Fibroblast of skin of left biceps (primary cell): ENCODE measurements at regions not wholly inside any gene's neighbourhood (a gene's known extent, or its start where the extent isn't known, plus 50 kb on each side); places are given as distances from the start of the nearest gene placed in this dataset.
A peak's percentile ranks its signal among the peaks of the same experiment; 100 is the strongest.

Experiments used
- DNase-seq, 2 experiments: peaks; one replicate each; pipeline ENCODE4 v3.0.0-alpha.2; 2013; ENCODE audit warnings: low read depth in 2 of 2

DNA sequence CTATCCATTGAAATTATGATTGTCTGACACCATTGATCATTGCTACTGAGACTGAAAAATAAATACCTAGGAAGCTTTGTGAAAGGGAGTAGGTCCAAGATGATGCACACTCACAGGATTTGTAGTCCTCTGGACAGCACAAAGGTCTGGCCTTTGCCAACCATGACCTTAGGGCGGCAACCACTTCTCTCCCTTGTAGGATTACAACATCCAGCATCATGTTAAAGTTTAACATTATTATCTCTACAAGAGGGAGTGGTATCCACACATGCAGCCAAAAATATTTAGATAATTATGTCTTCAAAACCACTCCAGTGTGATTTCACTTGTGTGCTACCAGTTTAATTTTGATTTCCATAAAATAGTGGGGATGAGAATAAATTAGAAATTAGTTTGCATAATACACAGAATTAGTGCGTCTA is 51.1 kb upstream of the NHSL1 start:
- no peak for DNase-seq

GRCh38 chr6:138554146-138554545 is 54.9 kb upstream of the NHSL1 start:
- DNase-seq, result no peak

GRCh38 chr6:138555421-138555988 is 56.2 kb upstream of the NHSL1 start:
- no peak for DNase-seq

DNA sequence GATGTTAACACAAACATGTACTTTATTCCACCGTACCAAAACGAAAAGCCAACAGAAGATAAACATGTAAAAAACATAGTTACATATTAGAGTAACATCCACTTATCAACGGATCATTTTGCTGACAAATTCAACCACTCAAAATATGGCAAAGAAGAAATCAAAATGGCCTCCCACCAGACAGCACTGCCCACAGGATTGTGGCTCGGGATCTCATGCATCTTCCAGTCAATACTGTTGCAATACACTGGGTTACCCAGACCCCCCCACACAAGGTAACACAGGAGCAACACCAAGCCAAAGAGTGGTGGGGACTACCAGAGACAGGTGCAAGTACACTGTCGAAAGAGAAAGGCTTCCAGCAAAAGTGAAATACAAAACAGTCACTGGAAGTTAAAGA is 57.9 kb upstream of the NHSL1 start:
- DNase-seq, result no peak

GRCh38 chr6:138559143-138559542 is 59.8 kb upstream of the NHSL1 start:
- DNase-seq, result no peak

DNA sequence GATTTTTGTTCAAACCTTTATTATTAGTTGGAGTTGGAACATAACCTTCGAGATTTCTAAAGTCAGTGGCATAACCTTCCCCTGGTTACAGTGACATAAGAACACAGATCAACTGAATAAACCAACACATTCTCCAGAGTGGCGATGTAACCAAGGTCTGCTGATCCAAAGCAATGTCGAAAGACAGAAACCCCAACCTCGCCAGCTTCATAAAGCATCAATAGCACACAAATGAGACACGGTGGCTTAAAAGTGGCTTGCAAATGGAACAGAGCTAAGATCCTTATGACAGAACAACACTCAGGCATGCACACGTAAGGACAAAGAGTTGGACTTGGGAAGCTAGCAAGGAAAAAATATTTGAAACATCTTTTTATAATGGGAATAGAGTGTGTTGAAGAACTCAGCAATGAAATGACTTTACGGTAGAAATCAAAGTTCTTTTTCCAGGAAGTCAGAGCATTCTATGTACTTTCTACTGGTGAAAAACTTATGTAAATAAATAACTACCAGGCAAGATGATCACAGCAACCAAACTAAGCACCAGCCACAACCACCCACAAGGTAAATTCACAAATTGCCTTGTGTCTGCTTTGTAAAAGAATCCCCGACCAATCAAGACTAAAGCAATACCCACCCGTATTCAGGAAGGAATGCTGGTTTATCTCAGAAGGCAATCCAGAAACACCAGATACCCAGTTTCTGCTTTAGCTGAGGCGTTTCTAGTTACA is 61.0 kb upstream of the NHSL1 start:
- DNase-seq, result no peak

- DNase-seq, result no peak
Measured at GRCh38 chr6:138562691-138563090, 63.4 kb upstream of the NHSL1 start.

DNA sequence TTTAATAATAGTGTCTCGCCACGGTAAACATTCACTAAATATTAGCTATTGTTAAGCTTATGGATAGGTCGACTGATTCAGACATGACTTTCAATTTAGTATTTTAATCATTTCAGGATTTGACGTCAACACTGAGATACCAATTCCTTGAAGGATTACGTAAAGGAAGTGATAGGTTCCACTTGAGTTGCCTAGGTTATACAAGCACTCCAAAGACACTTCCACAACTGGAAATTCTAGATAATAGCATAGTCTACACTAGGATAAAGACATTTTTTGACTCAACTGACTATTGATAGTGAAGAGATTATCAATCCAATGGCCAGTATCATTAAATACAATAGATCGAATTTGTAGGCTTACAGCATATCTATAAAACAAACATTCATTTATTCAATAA is 63.9 kb upstream of the NHSL1 start:
- no peak for DNase-seq

GRCh38 chr6:138563650-138564049 is 64.4 kb upstream of the NHSL1 start:
- no peak for DNase-seq

DNA sequence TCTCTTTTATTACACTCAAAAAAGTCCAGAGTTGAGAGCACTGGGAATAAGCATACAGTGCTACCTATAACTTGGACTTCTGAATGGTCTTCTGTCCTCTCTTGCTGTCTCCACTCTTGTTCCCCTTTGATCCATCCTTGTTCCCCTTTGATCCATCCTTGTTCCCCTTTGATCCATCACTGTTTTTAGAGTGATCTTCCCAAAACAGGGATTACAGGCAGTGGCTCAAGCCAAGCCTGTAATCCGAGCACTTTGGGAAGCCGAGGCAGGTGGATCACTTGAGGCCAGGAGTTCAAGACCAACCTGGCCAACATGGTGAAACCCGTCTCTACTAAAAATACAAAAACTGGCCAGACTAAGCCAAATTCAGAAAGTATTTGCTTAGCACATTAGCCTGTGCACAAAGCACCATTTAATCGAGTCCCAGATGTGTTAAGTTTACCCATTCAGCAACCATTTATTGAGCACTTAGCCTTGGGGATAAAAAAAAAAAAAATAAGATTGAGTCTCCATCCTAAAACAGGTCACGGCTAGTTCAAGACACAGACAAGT is 65.0 kb upstream of the NHSL1 start:
- DNase-seq, result no peak

DNA sequence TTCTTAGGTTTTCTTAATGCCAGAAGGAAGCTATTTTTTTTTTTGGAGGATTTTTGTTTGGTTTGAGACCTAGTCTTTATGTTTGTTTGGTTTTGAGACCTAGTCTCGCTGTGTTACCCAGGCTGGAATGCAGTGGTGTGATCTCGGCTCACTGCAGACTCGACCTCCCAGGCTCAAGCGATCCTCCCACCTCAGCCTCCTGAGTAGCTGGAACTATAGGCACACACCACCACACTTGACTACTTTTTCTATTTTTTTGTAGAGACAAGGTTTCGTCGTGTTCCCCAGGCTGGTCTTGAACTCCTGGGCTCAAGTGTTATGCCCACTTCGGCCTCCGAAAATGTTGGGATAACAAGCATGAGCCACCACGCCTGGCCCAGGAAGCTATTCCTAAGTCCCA is 67.8 kb upstream of the NHSL1 start:
- DNase-seq, result no peak

- DNase-seq, result no peak
Measured at GRCh38 chr6:138568997-138569396, 69.7 kb upstream of the NHSL1 start.

- DNase-seq, result no peak
Measured at GRCh38 chr6:138569554-138569953, 70.3 kb upstream of the NHSL1 start.

- no peak for DNase-seq
Measured at GRCh38 chr6:138569970-138570724, 70.9 kb upstream of the NHSL1 start.

GRCh38 chr6:138570725-138571029 is 71.4 kb upstream of the NHSL1 start:
- DNase-seq, result no peak

DNA sequence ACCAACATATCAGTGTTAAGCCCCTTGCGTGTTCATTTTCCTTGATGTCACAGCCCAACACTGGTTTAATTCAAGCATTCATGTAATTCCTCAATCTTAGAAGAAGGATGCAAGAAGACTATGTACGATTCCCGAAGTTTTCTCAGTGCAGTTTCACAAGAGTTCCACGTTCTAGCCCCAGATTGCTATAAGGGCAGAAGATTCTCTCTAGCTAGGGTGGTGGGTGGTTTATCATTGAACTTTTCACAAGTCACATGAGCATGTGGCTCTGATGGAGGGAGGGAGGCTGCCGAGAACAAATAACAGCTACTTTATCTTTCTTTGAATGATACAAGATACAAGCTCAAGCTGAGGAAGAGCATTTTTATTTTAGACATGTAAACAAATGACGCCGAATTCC is 71.9 kb upstream of the NHSL1 start:
- DNase-seq, result no peak

DNA sequence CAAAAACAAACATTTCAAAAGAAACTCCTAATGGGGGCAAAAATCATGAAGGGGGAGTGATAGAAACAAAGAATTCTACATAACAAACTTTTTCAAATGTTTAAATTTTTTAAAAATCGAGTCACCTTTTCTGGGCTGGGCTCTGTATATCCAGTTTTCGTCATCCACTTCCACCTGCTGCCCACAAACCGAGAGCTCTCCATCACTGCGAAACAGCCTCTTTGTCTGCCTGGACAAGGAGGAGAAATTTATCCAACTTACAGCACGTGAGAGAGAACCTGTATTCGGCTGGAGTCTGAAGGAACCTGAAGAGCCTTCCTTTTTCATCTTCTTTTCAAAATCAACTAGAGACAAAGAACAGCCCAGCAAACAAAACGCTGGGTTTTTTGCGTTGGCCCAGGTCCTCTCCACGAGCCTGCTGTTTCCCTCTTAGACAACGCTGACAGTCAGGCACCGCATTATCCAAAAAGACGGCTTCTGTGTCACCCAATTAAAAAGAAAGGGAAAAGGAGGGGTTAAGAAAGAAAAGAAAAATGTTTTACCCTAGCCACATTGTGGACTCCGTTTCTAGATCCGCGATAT is 72.4 kb upstream of the NHSL1 start:
- no peak for DNase-seq

DNA sequence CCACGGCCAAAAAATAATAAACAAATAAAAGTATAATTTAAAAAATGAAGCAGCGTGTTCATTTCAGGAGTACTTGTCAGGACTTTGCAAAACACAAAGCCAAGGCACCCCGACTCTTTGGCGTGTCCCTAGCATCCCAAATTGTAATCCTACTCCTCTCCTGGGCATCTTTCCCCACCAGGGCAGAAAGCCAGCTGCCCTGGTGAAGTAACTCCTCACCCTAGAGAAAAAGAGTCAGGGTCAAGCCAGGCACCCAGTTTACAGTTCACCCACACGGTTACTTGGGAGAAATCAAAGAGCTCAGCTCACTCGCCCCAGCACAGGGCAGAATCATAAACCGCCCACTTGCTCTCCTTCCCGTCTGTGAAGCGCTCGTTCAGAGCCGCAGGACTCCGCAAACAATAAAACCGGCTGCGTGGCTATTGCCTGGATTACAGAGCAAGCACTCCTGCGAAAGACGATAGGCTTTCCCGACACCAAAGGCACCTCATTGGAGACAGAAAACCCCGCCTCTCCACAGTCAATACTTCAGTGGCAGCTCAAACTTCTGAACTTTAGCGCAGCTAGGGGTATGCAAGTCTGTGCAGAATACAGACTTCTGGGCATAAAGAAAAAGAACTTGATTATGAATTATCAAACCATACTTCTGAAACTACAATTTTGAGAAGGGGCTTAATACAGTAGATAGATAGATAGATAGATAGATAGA is 73.0 kb upstream of the NHSL1 start:
- peak; percentile 34 to 42 for DNase-seq

DNA sequence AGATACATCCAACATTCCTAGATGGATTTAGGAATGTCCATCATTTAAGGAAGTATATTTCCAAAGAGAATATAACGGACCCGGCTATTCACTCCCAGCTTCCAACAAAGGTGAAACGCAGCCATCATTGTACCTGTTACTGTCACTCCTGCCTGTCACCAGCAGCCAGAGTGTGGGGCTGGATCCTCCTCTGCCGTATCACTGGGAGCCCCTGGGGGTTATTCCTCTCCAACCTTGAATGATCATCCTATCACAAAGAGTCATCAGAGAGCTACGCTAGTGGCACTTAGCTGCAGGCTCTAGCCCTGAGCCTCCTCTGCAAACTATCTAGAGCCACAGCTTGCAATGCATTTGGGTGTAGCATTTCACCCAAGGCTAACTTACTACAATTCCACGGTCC is 73.6 kb upstream of the NHSL1 start:
- no peak for DNase-seq

- DNase-seq, result no peak
Measured at GRCh38 chr6:138575257-138575656, 76.0 kb upstream of the NHSL1 start.

DNA sequence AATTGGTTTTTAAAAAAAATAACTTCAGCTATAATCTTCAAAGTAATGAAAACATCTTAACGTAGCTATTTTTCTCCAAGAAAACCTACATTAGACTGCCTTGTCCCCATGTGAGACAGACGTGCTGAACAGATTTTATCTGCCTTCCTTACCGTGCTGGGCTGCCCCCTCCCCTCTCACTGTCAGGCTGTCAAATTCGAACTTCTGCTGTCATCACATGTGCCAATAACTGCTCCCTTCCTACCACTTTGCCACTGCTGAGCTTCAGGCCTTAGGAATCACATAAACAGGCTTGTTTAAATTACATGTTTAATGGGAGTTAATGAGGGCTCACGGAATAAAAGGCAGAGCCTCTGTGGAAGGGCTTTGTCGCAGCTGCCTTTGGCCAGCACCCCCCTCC is 77.0 kb upstream of the NHSL1 start:
- no peak for DNase-seq
